HT-29 (cell line): ENCODE measurements at regions not wholly inside any gene's neighbourhood (a gene's known extent, or its start where the extent isn't known, plus 50 kb on each side); places are given as distances from the start of the nearest gene placed in this dataset.
"Not testable (repeated sequence)": the region's sequence is repeated elsewhere in the genome, so short reads cannot be mapped to it uniquely, and the experiment has no call there.

ENCODE experiments used
- DNase-seq: peaks from one replicate; pipeline ENCODE4 v3.0.0-alpha.2; 2015; ENCODE audit warnings: low spot score

DNA sequence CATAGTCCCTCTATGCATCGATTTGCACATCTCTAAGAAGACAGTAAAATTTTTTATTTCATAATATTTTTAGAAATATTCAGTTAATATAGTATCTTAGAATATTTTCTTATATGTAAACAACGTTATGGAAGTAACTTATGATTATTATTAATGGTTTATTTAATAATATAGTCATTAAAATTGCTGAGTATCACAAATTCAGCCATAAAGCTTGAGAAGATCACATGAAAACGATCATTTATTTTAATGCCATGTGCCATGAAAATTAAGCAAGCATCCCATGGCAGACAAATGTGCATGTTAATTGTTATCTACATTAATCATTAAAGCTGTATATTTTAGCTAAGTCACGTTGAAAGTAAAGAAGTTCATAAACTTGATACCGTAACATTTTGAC, 907.1 kb downstream of the KCNT2 start:
- DNase-seq: no peak

DNA sequence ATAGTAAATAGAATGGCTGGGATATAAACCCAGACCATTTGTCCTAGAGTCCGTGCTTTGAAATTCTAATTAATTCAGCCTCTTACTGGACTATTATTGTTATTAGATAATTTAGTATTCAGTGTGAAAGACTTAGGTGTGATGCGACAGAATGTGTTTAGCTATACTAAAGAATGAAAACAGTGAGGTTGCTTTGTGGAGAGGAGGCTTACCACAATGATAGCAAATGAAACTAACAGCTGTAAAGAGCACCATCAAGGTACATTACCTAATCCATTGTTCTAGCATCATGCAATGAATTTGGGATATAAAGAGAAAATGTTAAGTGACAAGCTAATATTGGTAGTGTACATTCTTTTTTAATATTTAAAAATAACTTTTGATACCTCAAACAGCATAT, 911.1 kb downstream of the KCNT2 start:
- DNase-seq: no peak

DNA sequence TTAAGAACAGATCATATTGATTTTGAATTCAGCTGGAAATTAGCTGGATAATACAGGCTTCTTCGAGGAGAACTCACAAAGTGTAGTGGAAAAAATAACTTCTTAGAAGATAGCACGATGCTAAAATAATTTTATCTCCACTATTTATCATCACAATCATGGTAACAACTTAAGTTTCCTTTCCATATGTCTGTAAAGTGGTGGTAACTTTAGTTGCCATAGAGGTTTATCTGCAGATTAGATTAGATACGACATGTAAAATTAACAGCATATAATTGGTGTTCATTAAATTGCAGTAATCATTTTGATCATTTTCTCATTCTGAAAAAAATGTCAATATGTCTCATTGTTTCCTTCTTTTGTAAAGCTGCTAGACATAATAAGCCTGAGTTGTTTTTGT, 921.5 kb downstream of the KCNT2 start:
- no peak for DNase-seq

DNA sequence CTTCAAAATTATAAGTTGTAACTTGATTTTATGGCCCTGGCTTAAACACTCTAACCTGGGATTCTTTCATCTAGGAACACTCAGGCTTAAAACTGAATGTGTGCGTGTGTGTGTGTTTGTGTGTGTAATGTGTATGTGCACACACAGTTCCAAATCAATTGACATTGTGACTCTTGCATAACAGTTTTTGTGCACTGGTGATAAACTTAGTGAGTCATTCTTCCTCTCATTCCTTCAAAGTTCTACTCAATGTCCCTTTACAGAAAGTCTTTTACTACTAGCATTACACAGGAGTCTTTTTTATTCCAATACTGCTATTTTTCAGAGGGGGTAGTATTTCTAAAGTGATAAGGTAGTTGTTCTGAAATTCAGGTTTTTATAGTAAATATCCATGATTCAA, 943.6 kb downstream of the KCNT2 start:
- DNase-seq: no peak

DNA sequence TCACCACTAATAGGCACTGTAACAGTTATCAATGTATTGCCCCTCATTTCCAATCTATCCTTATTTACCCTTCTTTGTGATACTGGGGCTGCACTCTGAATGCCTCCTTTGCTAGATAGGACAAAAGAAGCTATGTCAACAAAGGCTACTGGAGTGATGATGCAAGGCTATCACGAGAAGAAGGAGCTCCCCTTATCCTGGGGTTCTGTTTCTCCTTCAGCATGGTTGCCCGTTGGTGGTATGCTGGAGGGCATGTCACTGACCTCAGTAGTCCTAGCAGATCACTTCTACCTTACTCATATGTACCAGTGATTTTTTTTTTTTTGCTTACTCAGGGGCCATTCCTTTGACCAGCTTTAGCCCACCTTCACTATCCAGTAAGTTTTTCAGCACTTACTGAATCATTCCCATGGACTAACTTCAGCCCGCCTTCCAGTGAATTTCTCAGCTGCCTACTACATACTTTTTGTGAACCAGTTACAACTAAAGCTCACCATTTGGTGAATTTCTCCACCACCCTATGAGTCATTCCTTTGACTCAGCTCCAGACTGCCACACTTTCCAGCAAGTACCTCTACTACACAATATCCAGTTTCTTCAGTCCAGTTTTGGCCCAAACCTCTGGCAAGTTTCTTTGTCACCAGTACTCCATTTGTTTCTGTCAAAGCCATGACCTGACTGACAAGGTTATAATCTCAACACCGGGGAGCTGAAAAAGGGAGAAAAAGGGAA, 944.5 kb downstream of the KCNT2 start:
- DNase-seq: peak; percentile 23

DNA sequence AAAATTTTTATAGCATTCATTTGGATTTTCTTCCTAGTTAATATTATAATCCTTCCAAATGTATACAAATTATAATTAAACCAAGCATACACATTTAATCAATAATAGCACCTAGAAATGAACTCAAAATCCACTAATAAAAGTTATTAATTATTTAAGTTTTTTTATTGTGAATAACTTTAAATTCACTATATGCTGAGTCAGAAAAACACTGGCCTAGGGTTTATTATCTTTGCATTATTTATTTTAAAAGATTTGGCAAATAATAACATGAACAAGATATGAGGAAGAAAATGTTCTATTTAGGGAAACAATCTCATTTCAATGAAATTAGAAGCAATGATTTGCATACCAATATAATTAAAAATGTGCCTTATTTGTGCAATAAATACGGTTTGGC, 951.5 kb downstream of the KCNT2 start:
- DNase-seq: no peak

DNA sequence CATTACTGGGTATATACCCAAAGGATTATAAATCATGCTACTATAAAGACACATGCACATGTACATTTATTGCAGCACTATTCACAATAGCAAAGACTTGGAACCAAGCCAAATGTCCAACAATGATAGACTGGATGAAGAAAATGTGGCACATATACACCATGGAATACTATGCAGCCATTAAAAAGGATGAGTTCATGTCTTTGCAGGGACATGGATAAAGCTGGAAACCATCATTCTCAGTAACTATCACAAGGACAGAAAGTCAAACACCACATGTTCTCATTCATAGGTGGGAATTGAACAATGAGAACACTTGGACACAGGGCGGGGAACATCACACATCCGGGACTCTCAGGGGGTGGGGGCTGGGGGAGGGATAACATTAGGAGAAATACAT, 959.4 kb downstream of the KCNT2 start:
- not testable (repeated sequence) for DNase-seq

DNA sequence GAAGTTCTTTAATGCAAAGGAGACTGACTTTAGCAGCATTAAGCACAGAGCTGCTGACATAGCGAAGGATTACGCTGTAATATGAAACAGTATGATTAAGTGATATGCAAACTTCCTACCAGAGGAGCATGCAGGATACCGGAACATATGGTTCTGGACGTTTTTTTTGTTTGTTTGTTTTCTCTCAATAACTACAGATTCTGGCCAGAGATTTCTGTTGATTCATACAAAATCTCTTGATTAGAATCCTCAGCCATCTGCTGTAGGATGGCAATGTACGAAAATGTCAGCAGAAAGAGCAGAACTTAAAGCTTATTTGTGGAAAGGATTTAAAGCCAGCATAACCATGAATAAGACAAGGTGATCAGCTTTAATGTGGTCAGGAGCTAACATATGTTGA, 970.7 kb downstream of the KCNT2 start:
- no peak for DNase-seq

DNA sequence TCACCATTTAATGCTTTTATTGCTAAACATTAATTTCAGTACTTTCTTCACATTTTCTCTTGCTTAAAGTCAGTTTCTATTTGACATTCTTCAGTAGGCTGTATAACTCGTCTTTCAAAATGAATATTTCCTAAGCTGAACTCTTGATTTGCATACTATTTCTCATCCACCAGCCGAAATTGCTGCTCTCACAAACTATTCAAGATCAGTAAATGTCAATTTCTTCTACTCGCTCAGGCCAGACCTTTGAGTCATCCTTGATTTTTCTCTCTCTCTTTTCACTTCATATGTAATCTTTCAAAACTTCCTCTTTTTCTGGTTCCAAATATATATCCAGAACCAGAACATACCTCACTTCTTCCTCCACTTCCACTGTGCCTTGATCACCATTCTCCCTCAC, 990.0 kb downstream of the KCNT2 start:
- DNase-seq: no peak

DNA sequence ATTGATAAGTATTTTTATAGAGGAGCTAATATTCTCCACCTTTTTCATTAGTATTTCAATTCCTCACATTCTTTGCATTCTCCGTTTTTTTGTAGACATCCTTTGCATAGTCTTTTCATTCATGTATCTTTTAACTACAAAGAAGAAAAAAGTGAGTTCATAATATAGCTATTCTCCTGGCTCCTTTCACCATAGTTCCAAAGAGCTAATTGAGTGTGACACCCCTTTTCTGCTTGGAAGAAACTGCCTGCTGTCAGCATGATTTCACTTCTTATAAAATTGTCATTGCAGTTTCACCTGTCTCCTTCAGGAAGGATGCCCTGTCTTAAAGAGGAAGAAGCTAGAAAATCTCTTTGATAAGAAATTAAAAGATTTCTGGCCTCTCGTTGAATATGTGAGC, 991.1 kb downstream of the KCNT2 start:
- no peak for DNase-seq

DNA sequence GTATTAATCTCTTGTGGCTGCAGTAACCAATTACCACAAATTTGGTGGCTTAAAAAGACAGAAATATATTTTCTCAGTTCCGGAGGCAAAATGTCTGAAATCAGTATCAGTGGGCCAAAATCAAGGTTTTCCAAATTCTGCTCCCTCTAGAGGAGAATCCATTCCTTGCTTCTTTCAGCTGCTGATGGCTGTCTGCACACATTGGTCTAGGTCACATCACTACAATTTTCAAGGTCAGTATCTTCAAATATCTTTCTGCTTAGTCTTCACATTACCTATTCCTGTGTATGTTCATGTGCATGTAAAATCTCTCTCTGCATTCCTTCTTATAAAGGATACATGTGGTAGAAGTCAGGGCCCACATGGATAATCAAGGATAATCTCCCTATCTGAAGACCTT, 999.4 kb downstream of the KCNT2 start:
- no peak for DNase-seq

DNA sequence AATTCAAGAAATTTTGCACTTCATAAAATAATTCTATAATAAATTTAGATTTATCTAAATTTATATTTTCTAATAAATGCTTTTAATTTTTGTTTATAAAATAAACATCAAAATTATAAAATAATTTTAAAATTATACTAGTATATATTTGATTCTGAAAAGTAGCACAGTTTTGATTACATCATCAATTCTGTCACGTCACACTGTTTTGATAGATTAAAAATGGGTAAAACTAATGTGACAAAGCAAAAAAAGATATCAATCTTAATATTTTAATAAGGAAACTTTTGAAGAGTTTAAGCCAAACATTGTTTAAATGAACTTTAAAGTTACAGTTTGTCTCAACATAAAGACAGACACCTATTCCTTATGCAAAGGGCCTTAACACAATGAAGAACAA, 1001.8 kb downstream of the KCNT2 start:
- DNase-seq: no peak

DNA sequence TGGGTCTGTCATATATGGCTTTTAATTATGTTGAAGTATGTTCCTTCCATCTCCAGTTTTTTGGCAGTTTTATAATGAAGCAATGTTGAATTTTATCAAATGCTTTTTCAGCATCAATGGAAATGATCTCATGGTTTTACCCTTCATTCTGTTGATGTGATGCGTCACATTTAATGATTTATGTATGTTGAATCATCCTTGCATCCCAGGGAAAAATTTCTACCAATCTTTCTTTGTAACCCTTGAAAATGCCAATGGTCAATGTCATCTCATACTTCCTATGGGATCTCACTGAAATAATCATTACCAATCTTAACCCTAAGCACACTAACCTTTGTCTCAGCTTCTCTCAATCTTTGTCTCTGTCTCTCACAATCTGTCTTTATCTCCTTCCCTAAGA, 1004.0 kb downstream of the KCNT2 start:
- no peak for DNase-seq

DNA sequence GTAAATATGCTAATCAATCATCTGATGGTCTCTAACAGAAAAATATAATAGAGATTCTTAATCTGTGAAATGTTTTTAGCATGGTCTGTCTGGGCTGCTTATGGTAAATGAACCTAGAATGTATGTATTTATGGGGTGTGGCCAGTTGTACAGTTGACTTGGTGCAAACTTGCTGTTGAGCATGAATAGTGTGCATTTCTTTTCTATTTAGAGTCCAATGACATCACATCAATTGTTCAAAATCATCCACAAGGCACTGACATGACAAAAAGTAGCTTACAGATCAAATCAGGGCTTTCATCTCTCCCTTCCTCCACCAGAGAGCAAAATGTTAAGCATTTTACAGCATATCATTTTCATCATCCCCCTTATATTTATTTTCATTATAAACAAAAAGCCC, 1010.3 kb downstream of the KCNT2 start:
- no peak for DNase-seq

DNA sequence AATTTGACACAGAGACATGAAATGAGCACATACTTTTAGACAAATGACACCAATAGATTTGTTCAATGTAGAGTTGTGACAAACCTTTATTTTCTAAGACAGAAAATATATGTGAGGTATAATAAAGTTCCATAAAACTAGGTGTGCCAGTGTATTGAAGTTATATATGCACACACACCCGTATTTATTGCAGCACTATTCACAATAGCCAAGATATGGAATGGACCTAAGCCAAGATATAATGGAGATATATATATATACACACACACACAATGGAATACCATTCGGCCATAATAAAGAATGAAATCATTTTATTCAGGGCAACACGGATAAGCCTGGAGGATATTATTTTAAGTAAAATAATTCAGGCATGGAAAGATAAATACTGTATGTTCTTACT, 1013.5 kb downstream of the KCNT2 start:
- DNase-seq: no peak

DNA sequence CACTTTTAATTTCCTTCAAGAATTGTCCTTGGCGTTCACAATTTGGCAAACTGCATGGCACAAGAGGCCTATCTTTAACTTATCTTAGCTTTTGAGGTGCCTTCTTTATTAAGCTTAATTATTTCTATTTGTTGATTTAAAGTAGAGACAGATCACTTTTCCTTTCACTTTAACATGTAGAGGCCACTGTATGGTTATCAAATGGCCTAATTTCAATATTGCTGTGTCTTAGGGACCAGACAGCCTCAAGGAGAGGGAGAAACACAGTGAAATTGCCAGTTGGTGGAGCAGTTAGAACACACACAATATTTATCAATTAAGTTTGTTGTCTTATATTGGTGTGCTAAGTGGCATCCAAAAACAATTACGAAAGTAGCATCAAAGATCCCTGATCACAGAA, 1013.9 kb downstream of the KCNT2 start:
- DNase-seq: no peak

DNA sequence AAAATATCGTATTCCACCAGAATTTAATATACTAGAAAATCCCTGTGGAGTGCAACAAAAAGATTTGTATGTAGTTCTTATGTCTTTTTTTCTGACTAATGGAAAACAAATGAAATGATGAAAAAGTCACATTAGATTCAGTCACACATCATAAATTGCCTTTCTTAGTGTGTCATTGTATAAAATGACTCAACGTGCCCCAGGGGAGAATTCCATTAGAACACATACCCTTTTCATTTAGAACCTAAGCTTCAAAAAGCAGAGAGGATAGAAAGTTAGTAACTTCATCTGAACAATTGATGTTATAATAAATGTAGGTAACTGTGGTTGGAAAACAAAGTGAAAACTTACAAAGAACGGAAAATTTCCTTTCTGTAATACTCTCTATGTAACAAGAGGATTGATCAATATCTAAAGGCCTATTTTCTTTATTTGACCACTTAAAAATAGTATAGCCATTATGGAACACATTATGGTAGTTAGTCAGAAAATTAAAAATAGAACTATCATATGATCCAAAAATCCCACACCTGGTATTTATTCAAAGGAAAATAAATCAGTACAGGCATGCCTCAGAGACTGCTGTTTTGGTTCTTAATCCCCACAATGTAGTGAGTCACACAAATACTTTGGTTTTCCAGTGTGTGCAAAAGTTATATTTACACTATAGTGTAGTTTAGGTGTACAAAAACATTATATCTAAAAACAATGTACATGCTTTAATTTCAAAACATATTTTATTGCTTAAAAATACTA, 1016.1 kb downstream of the KCNT2 start:
- DNase-seq: no peak

DNA sequence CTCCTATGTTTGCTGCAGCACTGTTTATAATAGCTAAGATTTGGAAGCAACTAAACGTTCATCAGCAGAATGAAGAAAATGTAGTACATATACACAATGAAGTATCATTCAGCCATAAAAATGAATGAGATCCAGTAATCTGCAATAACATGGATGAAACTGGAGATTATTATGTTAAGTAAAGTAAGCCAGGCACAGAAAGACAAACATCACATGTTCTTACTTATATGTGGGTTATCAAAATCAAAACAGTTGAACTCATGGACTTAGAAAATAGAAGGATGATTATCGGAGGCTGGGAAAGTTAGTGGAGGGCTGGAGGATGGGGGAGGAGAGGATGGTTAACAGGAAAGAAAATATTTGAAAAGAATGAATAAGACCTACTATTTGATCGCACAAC, 1017.6 kb downstream of the KCNT2 start:
- no peak for DNase-seq

DNA sequence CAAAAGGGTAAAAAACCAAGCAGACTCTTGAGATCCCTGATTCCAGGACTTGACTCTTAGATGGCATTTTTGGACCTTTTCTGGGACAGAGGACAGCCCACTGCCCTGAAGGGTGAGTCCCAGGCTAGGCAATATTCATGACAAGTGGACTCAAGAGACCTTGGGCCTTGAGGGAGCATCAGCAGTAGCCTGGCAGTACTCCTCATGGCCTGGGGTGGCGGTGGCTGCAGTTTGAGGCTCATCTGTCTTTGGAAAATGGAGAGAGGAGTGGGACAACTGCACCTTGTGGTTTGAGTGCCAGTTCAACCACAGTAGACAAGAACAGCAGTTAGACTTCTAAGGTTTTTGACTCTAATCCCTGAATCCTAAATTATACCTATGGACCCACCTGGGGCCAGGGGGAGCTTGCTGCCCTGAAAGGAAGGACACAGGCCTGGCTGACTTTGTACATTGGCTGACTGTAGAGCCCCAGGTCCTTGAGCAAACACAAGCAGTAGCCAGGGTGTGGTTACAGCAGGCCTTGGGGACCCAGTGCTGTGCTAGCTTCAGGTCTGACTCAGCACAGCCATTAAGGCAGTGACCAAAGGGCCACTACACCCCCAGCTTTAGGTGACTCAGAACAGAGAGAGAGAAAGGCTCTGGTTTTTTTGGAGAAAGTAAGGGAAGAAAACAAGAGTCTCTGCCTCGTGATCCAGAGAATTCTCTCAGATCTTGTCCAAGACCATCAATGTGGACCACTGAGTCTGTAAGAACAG, 1023.2 kb downstream of the KCNT2 start:
- DNase-seq: peak; percentile 6

DNA sequence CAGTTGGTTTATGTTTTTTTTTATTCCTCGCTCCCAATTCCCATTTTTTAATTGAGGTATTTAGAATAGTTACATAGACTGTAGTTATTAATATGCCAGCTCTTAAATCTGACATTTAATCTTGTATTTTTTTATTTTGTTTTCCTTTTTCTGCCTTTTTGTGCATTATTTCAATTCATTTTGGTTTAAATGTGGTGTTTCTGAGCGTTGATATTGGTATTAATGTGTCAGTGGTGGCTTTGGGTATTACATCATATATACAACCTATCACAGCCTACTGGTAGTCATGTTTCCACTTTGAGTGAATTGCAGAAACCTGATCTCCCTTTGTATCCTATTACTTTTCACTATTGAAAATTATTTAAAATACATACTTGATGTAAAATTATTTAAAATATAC, 1027.3 kb downstream of the KCNT2 start:
- DNase-seq: no peak

DNA sequence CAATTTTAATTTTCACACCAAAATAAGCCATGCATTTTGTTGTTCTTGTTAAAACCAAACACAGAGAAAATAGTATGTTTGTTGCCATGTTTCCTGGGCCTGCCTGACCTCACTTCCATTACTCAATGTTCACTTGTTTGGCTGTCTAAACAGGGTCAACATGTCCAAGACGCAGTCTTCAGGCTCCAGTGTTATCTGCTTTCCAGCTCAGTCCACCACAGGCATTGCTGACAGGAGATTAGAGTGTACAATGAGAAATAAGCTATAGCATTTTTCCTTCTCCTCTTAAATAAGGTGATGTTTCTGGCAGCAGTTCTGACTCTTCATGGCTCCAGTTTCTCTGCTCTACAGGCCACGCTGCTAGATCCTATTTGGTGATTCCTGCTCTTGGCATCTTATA, 1030.5 kb downstream of the KCNT2 start:
- no peak for DNase-seq

DNA sequence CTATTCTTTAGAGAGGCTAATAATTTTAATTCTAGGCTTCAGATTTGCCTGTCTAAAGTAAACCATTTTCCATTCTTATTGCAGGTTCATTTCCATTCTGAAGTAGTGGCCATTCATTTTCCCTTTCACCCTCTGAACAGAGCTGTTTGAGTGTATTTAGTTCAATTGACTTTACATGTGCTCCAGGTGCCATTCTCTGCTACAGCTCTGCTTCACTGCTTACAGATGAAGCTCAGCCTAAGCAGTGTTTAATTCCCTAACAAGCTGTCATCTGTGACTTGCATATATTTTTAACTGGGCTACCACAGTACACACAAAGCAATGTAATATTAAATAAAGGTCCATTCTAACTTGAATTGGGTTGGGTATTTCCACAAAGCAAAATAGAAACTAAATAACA, 1031.6 kb downstream of the KCNT2 start:
- no peak for DNase-seq

DNA sequence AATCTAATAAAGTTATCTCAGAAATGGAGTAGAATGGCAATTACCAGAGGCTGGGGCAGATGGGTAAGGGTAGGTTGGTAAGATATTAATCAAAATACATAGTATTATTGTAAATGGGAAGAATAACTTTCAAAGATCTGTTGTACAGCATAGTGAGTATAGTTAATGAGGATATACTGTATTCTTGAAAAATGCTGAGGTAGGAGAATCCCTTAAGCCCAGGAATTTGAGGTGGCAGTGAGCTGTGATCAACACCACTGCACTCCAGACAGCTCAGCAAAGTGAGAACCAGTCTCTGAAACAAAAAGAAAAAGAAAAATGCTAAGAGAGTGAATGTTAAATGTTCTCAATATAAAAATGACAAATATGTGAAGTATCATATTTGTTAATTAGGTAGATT, 1033.7 kb downstream of the KCNT2 start:
- DNase-seq: no peak
